GM06990 (cell line): ENCODE measurements at regions not wholly inside any gene's neighbourhood (a gene's known extent, or its start where the extent isn't known, plus 50 kb on each side); places are given as distances from the start of the nearest gene placed in this dataset.

Source experiments
- DNase-seq: peaks from one replicate; pipeline ENCODE4 v3.0.0-alpha.2; 2011; ENCODE audit not compliant: insufficient read length; ENCODE audit errors: extremely low read depth
- H3K27me3 ChIP-seq: replicated peaks from 2 replicates; pipeline ENCODE4 v1.6.0; 2011; ENCODE audit warnings: low read length; ENCODE audit not compliant: control insufficient read depth, insufficient read depth
- H3K36me3 ChIP-seq: 2 replicates; pipeline ENCODE4 v1.5.1; 2011; ENCODE audit warnings: low read length; ENCODE audit not compliant: control insufficient read depth, insufficient read depth
- H3K4me3 ChIP-seq: replicated peaks from 2 replicates; pipeline ENCODE4 v1.5.1; 2011; ENCODE audit warnings: low read depth, mild to moderate bottlenecking, control low read depth, low read length
- TF ChIP-seq, protein P1 (sequence below): IDR thresholded peaks from 2 replicates; pipeline ENCODE4 v1.5.1; 2011; ENCODE audit warnings: low read length, control low read depth, mild to moderate bottlenecking, inconsistent platforms; ENCODE audit not compliant: insufficient read depth, poor library complexity, severe bottlenecking

DNA sequence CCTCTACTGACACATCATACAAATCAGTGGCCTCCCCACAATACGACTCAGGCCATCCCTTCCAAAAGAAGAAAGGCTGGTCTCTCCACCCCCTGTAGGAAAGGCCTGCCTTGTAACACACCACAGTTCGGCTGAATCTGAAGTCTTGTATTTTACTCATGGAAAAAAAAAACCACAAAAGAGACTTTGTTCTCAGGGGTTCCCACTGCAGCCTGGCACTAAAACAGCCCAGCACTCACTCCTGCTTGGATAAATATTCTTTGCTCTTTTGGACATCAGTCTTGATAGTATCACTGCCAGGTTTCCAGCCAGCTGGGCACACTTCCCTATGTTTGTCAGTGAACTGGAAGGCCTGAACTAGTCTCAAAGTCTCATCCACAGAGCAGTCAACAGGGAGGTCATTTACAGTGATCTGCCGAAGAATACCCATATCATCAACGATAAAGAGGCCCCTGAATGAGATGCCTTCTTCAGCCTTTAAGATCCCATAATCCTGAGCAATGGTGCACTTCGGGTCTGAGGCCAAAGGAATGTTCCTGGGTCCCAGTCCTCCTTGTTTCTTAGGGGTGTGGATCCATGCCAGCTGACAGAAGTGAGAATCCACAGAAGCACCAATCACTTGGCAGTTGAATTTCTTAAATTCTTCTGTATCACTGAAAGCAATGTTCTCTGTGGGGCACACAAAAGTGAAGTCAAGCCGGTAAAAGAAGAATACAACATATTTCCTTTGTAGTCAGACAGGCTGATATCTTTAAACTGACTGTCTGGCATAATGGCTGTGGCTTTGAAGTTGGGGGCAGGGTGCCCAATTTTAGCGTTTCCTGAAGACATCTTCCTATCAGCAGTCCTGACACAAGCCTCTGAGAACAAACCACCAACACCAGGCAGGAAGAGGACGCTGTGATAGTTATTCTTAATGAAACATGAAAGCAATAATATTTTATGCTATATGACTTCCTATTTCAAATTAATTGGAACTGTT, 198.1 kb downstream of the LURAP1L start:
- DNase-seq, result no peak
- no peaks in the 10 kb centered on the region for H3K27me3 ChIP-seq
- TF ChIP-seq, protein P1, sequence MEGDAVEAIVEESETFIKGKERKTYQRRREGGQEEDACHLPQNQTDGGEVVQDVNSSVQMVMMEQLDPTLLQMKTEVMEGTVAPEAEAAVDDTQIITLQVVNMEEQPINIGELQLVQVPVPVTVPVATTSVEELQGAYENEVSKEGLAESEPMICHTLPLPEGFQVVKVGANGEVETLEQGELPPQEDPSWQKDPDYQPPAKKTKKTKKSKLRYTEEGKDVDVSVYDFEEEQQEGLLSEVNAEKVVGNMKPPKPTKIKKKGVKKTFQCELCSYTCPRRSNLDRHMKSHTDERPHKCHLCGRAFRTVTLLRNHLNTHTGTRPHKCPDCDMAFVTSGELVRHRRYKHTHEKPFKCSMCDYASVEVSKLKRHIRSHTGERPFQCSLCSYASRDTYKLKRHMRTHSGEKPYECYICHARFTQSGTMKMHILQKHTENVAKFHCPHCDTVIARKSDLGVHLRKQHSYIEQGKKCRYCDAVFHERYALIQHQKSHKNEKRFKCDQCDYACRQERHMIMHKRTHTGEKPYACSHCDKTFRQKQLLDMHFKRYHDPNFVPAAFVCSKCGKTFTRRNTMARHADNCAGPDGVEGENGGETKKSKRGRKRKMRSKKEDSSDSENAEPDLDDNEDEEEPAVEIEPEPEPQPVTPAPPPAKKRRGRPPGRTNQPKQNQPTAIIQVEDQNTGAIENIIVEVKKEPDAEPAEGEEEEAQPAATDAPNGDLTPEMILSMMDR, result no peak
- H3K4me3 ChIP-seq, result no peak overlapping the region
- H3K36me3 ChIP-seq, result no peaks in the 10 kb centered on the region

DNA sequence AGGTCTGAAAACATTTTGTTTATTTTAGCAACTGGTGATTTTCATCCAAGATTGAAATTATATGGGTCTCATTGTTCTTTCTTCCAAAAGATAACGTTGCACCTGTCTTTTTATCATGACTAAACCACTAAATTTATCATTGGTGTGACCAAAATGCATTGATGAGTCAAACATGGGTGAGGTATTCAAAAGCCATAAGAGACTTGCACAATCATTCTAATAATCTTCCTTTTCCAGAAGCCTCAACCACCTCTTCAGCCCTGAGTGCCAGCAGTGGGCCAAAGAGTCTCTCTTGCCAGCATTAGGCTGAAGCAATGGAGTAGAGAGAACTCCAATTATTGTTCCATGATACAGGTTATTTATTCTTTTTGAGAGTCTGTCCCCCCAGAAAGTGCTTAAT, 198.9 kb downstream of the LURAP1L start:
- no peak for DNase-seq
- TF ChIP-seq, protein P1, result no peak
- H3K36me3 ChIP-seq, result no peaks in the 10 kb centered on the region
- H3K4me3 ChIP-seq, result no peak overlapping the region
- H3K27me3 ChIP-seq, result no peaks in the 10 kb centered on the region

DNA sequence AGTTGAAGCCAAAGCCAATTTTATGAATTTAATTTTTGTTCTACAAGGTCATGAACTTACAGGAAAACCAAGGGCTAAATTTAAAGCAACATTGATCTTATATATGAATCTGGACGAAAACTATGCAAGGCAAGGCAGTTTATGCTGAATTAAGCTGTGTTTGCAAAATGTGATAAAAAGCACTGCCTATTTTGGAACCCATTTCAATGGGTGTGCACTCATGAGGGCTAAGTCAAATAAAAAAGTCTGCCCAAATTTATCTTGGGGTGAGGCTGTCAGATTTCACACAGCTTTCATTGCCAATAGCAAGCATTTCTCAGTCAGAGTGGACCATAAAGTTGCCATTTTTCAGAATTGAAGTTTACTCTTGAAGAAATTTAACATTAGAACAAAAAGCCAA, 199.9 kb downstream of the LURAP1L start:
- no peak overlapping the region for H3K4me3 ChIP-seq
- TF ChIP-seq, protein P1, result no peak
- no peaks in the 10 kb centered on the region for H3K27me3 ChIP-seq
- DNase-seq, result no peak
- no peaks in the 10 kb centered on the region for H3K36me3 ChIP-seq

DNA sequence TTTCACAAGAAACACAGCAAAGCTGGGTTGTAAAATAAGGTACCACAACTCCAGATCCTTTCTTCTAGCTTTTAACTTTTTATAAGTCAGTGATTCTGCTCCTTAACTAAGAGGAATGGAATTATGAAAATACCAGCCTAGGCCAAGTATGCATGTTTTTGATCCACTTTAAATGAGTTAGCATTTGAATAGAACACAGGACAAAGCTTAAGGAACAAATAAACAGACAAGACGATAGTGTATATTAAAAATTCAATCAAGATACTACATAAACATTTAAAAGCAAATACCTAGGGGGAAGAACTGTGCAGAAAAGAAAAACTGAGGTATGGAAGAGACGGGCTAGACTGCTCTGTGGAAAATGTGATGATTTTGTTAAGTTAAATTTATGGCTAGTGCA, 200.7 kb downstream of the LURAP1L start:
- DNase-seq, result no peak
- H3K4me3 ChIP-seq, result no peak overlapping the region
- H3K36me3 ChIP-seq, result no peaks in the 10 kb centered on the region

DNA sequence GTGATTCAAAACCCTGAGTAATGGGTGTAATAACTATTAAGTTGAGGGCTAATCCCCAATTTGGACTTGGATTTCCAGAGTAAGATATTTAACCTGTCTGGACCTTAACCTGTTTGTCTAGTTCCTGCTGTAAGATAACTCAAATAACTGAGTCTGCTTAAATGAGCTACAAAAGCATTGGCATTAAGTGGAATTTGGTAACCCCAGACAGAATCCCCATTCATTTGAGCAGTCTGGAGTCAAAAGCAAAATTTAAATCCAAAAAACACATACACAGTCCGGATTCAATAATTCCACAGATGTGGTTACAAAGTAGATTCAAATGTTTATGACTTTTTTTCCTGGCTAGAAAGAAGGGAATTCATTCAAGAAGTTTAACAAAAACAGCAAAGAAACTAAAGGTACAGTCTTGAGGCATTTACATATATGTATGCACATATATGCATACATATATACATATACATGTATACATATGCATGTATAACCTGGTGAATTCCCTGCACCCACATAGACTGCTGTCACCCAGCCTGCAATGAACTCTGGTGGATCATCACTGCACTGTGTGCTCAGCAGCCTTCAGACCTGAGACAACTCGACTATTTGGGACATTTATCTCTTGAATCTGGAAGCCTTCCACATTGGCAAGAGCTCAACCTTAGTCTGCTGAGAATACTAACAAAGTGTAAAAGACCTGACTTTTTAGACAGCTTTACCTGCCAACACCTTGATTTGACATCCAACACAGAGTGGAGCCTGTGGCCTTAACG, 205.4 kb downstream of the LURAP1L start:
- DNase-seq, result no peak
- TF ChIP-seq, protein P1, result no peak
- H3K27me3 ChIP-seq, result no peaks in the 10 kb centered on the region
- H3K36me3 ChIP-seq, result no peaks in the 10 kb centered on the region
- no peak overlapping the region for H3K4me3 ChIP-seq

More for the DNA sequence above, 200.7 kb downstream of the LURAP1L start:
- H3K27me3 ChIP-seq, result no peaks in the 10 kb centered on the region
- TF ChIP-seq, protein P1, result no peak
